AG10803 (cell line): ENCODE measurements at regions not wholly inside any gene's neighbourhood (a gene's known extent, or its start where the extent isn't known, plus 50 kb on each side); places are given as distances from the start of the nearest gene placed in this dataset.

Experiments used
- DNase-seq: peaks from one replicate; pipeline ENCODE4 v3.0.0; 2010; ENCODE audit warnings: low read depth
- H3K4me3 ChIP-seq: 2 replicates; pipeline ENCODE4 v1.5.1; 2011; ENCODE audit warnings: mild to moderate bottlenecking, low read length, control low read depth
- CTCF ChIP-seq: conservative IDR thresholded peaks from 2 replicates; pipeline ENCODE4 v1.5.1; 2011; ENCODE audit warnings: mild to moderate bottlenecking, low read length, control low read depth, inconsistent platforms

GRCh38 chr13:74191410-74191809 is 57.2 kb upstream of the KLF12 start:
- DNase-seq: no peak
- TF ChIP-seq CTCF: no peak

GRCh38 chr13:74190999-74191398 is 56.8 kb upstream of the KLF12 start:
- no peak for DNase-seq

More at GRCh38 chr13:74191410-74191809, 57.2 kb upstream of the KLF12 start:
- H3K4me3 ChIP-seq: no peak overlapping the region

GRCh38 chr13:74187564-74187963 is 53.4 kb upstream of the KLF12 start:
- TF ChIP-seq CTCF: no peak
- DNase-seq: peak; percentile 21
- no peak overlapping the region for H3K4me3 ChIP-seq

More at GRCh38 chr13:74190999-74191398, 56.8 kb upstream of the KLF12 start:
- no peak for TF ChIP-seq CTCF
- H3K4me3 ChIP-seq: no peak overlapping the region

GRCh38 chr13:74184283-74184682 is 50.1 kb upstream of the KLF12 start:
- no peak overlapping the region for H3K4me3 ChIP-seq
- no peak for TF ChIP-seq CTCF
- DNase-seq: no peak
